NOMO-1 (cell line): ENCODE measurements at regions not wholly inside any gene's neighbourhood (a gene's known extent, or its start where the extent isn't known, plus 50 kb on each side); places are given as distances from the start of the nearest gene placed in this dataset.

Source experiments
- DNase-seq, 2 experiments: peaks; one replicate each; lab custom pipeline; 2025; ENCODE audit not compliant: unreplicated experiment in 2 of 2; lab: John Stamatoyannopoulos, UW

- no peak for DNase-seq
These were observed 615.9 kb downstream of the VRK1 start for GRCh38 chr14:97413022-97413539.

GRCh38 chr14:97413966-97414717 lies 617.0 kb downstream of the VRK1 start:
- DNase-seq, result no peak

DNA sequence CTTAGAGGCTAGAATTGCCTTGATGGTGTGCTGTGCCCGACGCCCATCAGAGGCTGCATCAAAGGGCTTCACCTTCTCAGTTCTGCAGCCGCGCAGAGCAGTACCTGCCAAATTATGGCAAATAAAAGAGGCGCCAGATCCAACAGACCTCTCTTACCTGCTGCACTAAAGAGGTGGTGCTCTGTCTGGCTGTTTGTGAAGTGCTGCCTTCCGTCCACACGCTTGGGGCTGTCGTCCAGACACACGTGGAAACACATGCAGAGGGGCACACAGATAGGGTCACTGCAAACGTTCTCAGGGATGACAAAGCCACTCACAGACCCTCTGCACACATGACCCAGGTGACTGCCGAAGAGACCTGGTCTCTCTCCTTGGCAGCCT lies 617.5 kb downstream of the VRK1 start:
- DNase-seq, result no peak

- no peak for DNase-seq
These were observed 618.7 kb downstream of the VRK1 start for GRCh38 chr14:97415907-97416306.

DNA sequence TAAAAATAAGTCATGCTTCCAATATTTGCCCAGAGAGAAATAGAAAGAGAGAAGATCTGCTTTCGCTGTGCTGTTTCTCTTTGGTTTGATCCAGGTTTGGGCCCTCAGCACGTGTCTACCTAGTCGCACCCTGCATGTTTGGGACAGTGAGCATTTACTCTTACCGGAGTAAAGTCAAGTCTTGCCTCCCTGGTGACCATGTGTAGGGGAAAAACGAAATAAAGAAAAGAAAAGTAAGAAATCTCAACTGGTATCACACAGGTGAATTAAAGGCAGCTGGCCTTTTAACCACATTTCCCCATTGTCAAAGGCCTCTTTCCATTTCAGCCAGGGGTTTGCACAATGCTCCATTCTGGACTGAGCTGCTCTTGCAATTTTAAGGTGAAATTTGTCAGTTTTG lies 619.4 kb downstream of the VRK1 start:
- DNase-seq, result no peak

- no peak for DNase-seq
These were observed 620.1 kb downstream of the VRK1 start for GRCh38 chr14:97417331-97417730.

GRCh38 chr14:97420211-97420610 lies 623.0 kb downstream of the VRK1 start:
- DNase-seq, result no peak

DNA sequence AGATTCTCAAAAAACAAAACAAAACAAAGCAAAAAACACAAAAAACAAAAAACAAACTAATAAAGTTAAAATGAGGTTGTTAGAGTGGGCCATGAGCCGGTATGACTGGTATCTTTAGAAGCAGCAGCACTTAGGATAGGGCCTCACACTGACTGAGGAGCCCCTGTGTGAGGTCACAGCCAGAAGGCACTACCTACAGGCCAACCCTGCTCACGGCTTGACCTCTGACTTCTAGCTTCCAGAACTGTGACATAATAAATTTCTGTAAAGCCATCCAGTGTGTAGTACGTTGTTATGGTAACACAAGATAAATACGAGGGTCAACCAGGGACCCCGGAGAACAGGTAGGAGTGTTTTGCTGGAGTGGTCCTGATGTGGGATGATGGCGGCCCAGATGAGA lies 629.6 kb downstream of the VRK1 start:
- no peak for DNase-seq

DNA sequence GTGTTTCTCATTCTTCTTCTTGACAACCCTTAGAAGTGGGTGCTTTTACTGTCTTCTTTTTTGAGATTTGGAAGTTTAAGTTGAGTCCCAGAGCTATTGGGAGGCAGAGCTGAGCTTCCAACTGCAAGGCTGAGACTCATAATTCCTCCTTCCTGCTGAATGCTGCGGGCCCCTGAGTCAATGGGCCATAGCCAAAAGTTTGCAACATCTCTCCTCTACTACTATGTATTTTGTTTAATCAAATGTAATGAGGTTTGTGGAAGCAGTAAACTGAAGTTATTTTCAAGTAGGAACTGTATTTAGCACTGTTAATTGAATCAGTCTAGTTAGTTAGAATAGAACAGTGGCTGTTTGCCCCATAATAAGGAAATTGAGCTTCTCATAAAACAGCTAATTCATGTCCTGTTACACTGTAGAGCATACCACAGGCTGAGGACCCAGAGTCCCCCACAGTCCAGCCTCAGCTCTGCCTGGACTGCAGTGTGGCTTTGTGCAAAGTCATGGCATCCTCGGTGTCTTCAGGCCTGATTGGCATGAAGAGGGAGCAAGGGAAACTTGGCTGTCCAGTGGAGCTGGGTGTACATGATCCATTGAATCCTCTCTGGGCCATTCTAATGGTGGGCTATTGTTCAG lies 631.7 kb downstream of the VRK1 start:
- DNase-seq, result no peak

DNA sequence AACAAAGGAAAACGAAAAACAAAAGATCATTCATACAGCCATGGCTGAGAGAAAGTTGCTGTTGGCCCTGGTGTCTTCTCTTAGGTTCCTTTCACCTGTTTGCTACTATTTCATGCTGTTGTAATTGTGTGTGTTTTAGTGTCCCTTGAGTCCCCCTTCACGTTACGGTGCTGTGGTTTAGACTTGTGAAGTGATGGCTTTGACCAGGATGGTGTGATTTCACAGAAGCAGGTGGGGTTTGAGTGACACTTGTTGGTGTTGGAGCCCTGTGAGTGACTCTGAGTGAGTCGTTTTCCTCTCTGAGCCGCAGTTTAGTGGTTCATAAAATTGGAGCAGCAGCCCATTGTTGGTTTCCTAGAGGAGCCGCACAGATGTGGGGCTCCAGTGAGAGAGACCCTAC lies 635.4 kb downstream of the VRK1 start:
- DNase-seq, result no peak

GRCh38 chr14:97441740-97442362 lies 644.7 kb downstream of the VRK1 start:
- no peak for DNase-seq

DNA sequence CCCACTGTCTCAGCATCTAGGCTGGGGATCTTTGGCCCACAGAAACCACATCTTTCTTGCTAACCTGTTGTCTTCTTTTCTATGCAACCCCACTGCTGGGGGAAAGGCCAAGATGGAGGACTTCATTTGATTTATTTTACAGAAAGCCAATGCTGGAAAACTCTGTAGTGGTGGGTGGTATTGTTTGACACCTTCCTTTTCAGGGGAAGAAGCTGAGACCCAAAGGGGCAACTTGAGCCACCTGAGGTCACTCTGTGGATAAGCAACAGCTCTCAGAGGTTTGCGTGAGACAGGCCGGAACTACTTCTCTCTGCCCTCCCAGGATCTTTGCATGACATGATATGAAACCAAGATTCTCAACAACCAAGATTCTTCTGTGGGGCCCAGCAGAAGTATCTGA lies 645.2 kb downstream of the VRK1 start:
- DNase-seq, result no peak

- no peak for DNase-seq
These were observed 646.2 kb downstream of the VRK1 start for GRCh38 chr14:97443412-97443811.

DNA sequence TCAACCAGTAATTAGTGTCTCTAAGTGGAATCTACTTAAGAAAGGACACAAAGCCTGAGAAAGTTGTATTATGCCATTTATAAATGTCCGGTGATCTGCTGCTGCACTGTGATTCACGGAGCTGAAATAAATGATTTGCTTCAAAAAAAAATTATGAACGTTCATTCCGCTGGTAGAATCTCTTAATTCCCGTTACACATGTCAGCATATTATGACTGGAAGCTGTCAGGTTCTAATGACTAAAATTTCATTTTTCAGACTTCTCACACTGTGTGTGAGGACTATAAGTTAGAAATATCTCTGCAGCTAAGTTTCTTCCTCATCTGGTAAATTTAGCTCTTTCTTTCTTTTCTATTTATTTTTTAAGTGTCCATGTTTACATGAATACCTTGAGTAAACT lies 647.1 kb downstream of the VRK1 start:
- no peak for DNase-seq

DNA sequence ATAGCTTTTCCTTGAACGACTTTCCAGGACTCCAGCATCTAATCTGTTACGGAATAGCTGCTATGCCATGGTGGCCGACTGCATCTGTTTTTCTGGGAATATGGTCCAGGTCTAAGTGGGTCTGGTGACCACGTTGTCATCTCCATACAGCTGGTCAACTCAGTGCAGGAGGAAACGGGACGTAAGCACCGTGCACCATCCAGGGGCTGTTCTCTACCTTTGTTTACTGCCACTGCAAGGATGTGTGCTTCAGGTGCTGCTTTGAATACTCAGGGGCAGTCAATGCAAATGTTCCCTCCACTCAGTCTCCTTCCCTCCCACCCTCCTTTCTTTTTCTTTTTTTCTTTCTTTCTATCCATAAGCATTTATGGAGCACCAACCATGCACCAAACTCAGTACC lies 648.2 kb downstream of the VRK1 start:
- DNase-seq, result no peak

- DNase-seq, result no peak
These were observed 648.9 kb downstream of the VRK1 start for GRCh38 chr14:97446087-97446486.

DNA sequence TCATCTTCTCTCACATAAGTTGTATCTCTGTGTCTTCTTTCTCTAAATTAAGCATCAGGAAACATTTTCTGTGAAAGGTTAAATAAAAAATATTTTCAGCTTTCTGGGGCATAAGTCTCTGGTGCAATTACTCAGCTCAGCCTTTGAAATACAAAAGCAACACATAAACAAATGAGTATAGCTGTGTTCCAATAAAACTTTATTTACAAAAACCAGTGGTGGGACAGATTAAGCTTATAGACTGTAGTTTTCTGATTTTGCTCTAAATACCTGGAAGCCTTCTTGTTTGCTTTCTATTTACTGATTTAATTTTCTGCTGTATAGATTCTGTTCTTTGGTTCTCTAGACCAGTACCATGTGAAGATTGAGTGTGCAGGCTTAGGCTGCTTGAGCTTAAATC lies 655.1 kb downstream of the VRK1 start:
- no peak for DNase-seq

- no peak for DNase-seq
These were observed 656.8 kb downstream of the VRK1 start for GRCh38 chr14:97453991-97454390.

DNA sequence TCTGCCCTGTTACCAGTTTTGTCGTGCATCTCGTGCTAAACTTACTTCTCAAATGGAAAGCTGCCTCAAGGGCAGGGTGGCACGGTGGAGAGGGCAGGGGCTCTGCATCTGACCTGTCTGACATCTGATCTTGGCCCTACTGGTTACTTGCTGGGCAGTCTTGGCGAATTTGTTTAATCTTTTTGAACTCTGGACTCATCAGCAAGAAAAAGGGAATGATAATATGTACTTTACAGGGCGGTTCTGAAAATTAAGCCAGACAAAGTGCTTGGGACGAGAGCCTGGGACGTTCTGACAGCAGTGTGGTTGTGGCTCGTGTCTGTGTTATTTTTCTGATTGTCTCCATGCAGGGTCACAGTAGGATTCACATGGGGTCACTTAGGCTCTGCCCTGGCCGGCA lies 659.3 kb downstream of the VRK1 start:
- DNase-seq, result no peak

GRCh38 chr14:97456958-97457357 lies 659.8 kb downstream of the VRK1 start:
- DNase-seq, result no peak

- no peak for DNase-seq
These were observed 660.4 kb downstream of the VRK1 start for GRCh38 chr14:97457575-97458085.

DNA sequence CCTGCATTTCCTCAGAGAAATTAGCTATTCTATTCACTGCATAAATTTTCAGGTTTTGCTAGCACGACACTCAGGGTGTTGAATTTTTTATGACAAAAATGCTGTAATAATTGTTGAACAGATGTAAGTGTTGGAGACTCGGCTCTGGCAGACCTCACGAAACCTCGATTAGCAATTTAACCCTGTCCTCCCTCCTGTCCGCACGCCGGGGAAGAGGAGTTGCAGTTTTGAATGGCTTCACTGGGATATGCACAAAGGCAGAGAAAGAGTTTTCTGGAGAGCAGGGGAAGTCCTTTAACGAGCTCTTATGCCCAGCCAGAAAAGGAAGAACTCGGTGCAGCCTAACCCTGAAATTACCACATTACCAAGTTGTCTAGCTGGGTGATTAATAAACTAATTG lies 661.1 kb downstream of the VRK1 start:
- DNase-seq, result no peak
